Activated T-cell treated with anti-CD3 and anti-CD28 coated beads, Interleukin-2, amount 50 U/mL, for 4 hours (primary cell): ENCODE measurements at regions not wholly inside any gene's neighbourhood (a gene's known extent, or its start where the extent isn't known, plus 50 kb on each side); places are given as distances from the start of the nearest gene placed in this dataset.

ENCODE experiments used
- ATAC-seq, 2 donors: fragments of 200-7000 bp; cut with Tn5 transposase; one replicate each; pipeline ENCODE4 v1.10.0; 2021
- DNase-seq: peaks from one replicate; pipeline ENCODE4 v3.0.0-alpha.2; 2020
- H3K27me3 Mint-ChIP-seq: one replicate; pipeline ENCODE4 v1.8.0; 2021; ENCODE audit warnings: low read depth, mixed read lengths
- H3K36me3 Mint-ChIP-seq: one replicate; pipeline ENCODE4 v1.8.0; 2022; ENCODE audit warnings: mixed read lengths; ENCODE audit not compliant: insufficient read depth
- H3K4me1 Mint-ChIP-seq: one replicate; pipeline ENCODE4 v1.8.0; 2021; ENCODE audit warnings: low read depth, mixed read lengths
- H3K4me3 Mint-ChIP-seq: one replicate; pipeline ENCODE4 v1.8.0; 2021; ENCODE audit warnings: mild to moderate bottlenecking, moderate library complexity, mixed read lengths
- H3K9me3 Mint-ChIP-seq: one replicate; pipeline ENCODE4 v1.8.0; 2021; ENCODE audit warnings: mixed read lengths

DNA sequence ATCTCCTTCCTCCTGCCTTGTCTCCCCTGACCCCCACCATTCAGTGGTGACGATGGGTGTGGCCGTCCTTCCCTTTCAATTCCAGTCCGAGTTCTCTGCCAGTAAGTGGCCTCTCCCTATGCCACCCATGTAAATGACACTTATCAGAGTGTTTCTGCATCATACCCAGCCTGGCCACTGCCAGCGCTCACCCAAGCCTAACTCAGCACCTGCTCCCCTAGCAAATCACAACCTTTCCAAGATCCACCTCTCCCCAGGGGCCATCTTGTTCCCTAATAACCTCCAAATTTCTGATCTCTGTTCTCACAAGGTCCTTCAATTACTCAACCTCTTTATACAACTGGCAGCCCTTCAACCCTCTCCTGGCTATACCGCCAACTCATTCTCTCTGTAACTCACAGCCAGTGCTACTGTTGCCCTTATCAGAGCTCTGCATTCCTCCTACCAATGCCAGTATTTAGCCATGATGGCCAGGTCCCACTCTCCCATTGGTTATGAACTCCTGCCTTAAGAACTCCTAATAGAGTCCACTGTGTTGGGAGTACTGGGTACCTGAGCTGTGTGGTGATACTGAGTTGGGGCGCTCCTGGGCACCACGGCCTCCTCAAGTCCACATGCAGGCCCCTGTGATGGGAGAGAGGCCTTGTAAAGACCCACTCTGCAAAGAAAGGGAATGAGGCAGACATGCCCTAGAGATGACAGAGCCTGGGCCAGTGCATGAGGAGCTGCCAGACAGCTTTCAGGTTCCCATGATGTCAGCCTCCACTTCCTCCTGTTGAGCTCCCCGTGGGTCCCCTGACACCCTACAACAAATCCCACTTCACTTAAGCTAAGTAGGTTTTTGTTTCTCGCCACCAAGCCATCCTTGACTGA is 187.4 kb upstream of the RREB1 start:
- peaks cover 9% of the 10 kb centered on the region for H3K4me1 Mint-ChIP-seq
- H3K36me3 Mint-ChIP-seq: no peaks in the 10 kb centered on the region
- H3K9me3 Mint-ChIP-seq: no peaks in the 10 kb centered on the region
- no peak overlapping the region for H3K4me3 Mint-ChIP-seq
- ATAC-seq (no peak), DNase-seq (no peak)
- peaks cover 10% of the 10 kb centered on the region for H3K27me3 Mint-ChIP-seq

DNA sequence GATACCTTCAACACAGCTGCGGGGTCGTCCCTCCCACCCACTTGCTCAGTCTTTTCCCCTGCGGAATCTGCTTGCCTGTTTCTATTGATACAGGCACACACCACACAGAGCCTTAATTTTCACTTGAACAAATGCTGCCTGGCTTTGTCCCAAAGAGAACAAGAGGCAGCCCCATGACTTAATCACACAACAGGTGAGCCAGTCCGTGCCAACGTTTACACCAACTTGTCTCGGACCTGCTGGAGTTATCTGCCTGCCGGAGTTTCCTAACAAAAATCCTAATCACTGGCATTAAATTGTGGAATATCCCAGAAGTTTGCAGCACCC is 186.8 kb upstream of the RREB1 start:
- ATAC-seq (no peak), DNase-seq (no peak)
- Mint-ChIP-seq H3K9me3 (no peaks in the 10 kb centered on the region), H3K36me3 (no peaks in the 10 kb centered on the region), H3K4me1 (peaks cover 8% of the 10 kb centered on the region), H3K4me3 (no peak overlapping the region), H3K27me3 (peaks cover 10% of the 10 kb centered on the region)

DNA sequence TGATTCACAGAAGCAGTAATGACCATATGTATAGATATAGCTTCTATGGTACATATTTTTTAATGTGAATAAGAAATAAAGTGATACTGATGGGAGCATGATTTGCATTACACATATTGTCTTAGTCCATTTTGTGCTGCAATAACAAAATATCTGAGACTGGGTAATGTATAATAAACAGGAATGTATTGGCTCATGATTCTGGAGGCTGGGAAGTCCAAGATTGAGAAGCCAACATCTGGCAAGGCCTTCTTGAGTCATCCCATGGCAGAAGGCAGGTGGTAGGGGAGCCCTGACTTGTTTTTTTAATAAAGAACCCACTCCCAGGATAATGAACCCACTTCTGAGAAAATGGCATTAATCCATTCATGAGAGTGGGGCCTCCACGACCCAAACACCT is 185.6 kb upstream of the RREB1 start:
- no peaks in the 10 kb centered on the region for H3K36me3 Mint-ChIP-seq
- no peaks in the 10 kb centered on the region for H3K9me3 Mint-ChIP-seq
- DNase-seq (no peak), ATAC-seq (no peak)
- no peak overlapping the region for H3K4me3 Mint-ChIP-seq
- peaks cover 15% of the 10 kb centered on the region for H3K27me3 Mint-ChIP-seq
- H3K4me1 Mint-ChIP-seq: peaks cover 2% of the 10 kb centered on the region

DNA sequence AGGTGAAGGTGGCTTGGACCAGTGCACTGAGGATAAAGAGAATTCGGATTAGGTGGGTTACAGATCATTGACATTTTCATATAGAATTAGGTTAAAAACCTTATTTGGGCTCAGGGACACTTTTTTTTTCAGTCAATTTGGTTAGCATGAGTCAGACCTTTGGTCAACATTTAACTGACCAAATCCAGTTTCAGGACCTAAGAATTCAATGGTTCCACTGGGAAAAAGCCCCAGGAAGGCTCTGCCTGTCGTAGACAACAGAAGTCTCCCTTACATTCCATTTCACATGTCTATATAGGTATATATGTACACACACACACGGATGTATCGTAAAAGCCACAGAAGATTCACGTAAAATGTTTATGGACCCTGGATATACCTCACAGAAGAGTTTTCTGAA is 184.2 kb upstream of the RREB1 start:
- ATAC-seq (no peak), DNase-seq (no peak)
- Mint-ChIP-seq H3K36me3 (no peaks in the 10 kb centered on the region), H3K9me3 (no peaks in the 10 kb centered on the region), H3K4me3 (no peak overlapping the region), H3K27me3 (peaks cover 23% of the 10 kb centered on the region), H3K4me1 (peaks cover 1% of the 10 kb centered on the region)

DNA sequence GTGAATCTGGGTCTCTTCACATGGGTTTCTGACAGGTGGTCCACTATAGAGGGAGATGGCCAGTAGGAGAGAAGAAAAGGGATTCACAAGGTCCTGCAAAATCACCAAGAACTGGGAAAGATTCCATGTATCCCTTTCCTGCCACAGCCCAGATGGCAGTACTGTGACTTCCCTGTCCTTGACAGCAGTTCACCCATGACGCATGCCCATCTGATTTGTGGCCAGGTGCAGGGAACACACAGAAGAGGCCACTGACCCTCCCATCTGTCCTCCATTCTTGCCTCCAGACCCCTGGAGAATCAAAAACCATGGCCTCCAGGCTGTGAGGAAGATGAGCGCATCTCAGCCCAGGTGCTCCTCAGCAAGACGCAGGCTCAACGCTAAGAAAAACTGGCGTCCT is 183.1 kb upstream of the RREB1 start:
- Mint-ChIP-seq H3K4me3 (no peak overlapping the region), H3K9me3 (no peaks in the 10 kb centered on the region), H3K36me3 (no peaks in the 10 kb centered on the region), H3K4me1 (no peaks in the 10 kb centered on the region), H3K27me3 (peaks cover 27% of the 10 kb centered on the region)
- DNase-seq (no peak), ATAC-seq (no peak)

DNA sequence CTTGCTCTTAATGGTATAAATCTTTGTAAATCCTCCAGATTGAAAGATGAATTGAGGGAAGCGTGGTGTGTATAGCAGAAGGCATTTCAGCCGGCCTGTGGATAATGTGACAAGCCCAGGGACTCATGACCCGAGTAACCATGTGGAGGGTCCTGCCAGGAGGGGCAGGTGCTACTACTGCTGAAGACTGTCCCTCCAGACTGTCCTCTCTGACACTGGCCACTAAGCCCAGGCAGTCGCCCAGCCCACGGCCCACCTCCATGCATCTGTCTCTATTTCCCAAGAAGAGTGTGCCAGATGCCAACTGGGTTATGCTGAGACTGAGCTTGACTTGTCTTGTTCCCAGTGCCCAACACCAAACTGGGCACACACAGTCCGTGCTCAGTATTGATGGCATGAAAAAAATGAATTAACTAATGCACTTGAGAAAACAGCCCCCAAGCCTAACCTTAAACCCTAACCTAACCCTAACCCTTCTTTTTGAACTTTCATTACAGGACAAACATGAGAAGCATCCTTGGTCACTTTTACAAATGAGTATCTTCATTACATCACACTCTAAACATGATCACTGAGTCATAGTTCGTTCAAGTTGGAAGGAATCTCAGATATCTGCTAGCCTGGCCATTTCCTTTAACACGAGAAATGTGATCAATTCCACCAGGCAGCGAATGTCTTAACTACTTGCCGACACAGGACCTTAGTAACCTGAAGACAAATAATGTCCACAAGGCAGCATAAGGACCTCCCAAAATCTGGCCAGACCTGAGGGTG is 182.2 kb upstream of the RREB1 start:
- DNase-seq (no peak), ATAC-seq (no peak)
- H3K4me3 Mint-ChIP-seq: no peak overlapping the region
- no peaks in the 10 kb centered on the region for H3K4me1 Mint-ChIP-seq
- peaks cover 22% of the 10 kb centered on the region for H3K27me3 Mint-ChIP-seq
- H3K9me3 Mint-ChIP-seq: no peaks in the 10 kb centered on the region
- no peaks in the 10 kb centered on the region for H3K36me3 Mint-ChIP-seq

DNA sequence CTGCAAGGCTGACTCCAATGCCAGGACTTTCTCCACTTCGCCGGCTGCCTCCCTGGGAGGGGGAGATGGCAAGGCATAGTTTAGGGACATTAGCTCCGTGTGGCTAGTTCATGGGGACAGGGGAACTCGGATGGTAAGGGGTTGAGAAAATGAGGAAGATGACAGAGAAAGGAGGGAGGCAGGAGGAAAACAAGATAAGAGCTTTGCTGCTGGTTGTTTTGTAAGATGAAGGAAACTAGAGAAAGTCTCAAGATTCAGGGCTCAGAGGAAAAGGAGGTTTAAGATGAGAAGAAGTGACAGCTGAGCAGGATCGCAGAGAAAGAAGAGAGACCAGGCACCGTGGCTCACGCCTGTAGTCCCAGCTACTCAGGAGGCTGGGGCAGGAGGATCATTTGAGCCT is 180.9 kb upstream of the RREB1 start:
- Mint-ChIP-seq H3K4me1 (no peaks in the 10 kb centered on the region), H3K4me3 (no peak overlapping the region), H3K36me3 (no peaks in the 10 kb centered on the region), H3K27me3 (peaks cover 18% of the 10 kb centered on the region), H3K9me3 (no peaks in the 10 kb centered on the region)
- ATAC-seq (no peak), DNase-seq (no peak)

DNA sequence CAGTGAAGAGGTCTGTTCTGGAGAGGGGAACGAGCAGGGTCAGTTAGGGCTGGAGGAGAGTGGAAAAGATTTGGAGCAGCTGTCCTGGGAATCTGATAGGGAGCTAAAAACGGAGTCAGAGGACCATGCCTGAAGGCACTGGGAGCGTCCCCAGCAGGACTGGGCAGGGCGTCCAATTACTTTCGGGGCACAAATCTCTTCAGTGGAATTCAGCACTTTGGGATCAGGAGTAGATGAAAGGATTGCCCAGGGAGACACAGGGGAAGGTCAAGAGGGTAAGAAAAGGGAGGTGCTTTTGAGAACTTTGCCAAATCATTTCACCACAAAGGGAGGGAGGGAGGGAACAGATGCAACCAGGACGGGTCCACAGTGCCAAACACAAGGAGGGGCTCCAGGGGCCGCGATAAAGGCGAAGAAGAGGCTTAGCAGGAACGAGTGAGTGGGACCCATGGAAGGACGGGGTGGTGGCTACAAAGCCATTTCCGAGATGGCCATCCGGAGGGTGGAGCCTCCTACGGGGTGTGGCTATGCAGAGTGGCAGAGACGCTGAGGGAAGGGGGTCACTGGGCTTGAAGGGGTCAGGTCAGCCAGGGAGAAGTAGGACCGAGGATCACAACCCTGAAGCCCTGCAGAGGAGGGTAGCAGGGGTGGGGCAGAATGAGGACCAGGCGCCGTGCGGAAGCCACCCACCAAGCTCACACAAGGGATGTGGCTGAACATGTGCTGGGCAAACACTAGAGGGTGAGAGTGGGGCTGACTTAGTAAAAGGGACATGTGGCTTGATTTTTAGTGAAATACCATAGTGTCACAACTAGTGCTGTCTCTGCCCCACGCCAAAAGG is 180.0 kb upstream of the RREB1 start:
- no peaks in the 10 kb centered on the region for H3K4me1 Mint-ChIP-seq
- DNase-seq: no peak
- no peak overlapping the region for H3K4me3 Mint-ChIP-seq
- ATAC-seq: peak in 1 of 2 donors; percentile 43
- no peaks in the 10 kb centered on the region for H3K9me3 Mint-ChIP-seq
- H3K36me3 Mint-ChIP-seq: no peaks in the 10 kb centered on the region
- peaks cover 18% of the 10 kb centered on the region for H3K27me3 Mint-ChIP-seq

DNA sequence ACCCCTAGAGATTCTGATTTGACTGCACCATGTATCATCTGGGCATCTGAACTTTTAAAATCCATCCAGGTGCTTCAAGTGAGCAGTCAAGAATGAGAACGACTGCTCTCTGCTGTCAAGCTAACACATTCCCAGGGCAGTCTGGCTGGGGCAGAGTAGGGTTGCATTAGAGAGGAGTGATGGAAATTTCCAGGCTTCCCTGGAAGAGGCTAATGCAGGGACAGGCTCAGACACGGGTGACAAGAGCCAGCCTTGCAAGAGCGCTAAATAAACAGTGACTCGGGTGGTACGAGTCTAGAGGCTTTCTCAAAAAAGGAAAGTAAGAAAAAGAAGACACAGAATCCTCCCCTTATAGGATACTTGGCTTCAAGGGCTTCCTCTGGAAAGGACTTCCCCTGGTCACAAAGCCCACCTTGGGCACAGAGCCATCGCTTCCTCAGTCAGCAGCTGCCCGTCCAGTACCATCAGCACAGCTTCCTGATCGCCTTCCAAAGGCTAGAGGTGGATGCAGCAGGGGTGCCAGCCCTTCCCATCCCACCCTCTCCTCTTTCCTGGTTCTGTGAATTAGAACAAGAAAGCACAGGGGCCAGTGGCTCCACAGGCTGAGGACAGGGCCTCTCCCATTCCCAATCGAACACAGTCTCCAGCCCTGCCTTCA is 177.4 kb upstream of the RREB1 start:
- H3K4me1 Mint-ChIP-seq: no peaks in the 10 kb centered on the region
- H3K4me3 Mint-ChIP-seq: no peak overlapping the region
- H3K36me3 Mint-ChIP-seq: no peaks in the 10 kb centered on the region
- peaks cover 18% of the 10 kb centered on the region for H3K27me3 Mint-ChIP-seq
- no peak for ATAC-seq
- DNase-seq: no peak
- H3K9me3 Mint-ChIP-seq: no peaks in the 10 kb centered on the region

DNA sequence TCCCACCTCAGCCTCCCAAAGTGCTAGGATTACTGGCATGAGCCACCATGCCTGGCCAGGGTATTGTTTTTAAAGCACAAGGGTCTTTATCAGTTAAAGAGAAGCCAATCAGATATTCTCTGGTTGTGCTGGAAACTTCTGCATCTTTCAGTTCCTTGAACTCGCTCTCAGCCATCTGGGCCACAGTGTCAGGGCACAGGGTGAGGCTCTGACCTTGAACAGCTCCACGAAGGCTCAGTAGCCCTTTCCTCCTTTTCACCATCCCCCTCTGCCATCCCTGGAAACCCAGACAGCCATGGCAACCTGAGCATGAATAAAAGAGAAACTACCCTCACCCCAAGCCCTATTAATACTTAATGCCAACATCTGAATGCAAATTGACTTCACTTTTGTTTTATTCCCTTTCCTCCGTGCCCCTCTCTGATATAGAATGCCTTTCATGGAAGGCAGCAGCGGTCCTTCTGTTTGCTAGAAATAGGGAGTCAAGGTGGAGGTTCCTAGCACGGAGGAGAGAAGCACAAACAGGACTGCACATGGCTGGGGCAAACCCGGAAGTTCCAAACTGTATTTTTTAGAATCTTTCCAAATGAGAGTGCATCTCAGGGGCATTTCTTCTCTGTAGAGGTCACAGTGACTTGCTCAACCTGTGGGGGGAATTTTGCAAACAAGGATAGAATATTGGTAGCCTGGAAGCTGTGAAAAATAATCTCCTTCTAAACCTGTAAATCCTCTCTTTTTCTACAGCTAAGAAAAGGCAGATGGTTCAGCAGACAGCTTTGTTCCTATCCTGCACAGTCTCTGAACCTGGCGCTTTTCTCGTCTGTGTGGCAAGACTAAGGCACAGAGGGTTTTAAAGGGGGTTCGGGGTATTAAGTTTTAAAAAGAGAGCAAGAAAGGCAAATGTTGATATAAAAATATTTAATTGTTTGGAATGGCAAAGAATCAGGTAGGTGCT is 176.4 kb upstream of the RREB1 start:
- H3K27me3 Mint-ChIP-seq: peaks cover 18% of the 10 kb centered on the region
- H3K9me3 Mint-ChIP-seq: no peaks in the 10 kb centered on the region
- no peak overlapping the region for H3K4me3 Mint-ChIP-seq
- DNase-seq (no peak), ATAC-seq (no peak)
- H3K4me1 Mint-ChIP-seq: no peaks in the 10 kb centered on the region
- no peaks in the 10 kb centered on the region for H3K36me3 Mint-ChIP-seq

DNA sequence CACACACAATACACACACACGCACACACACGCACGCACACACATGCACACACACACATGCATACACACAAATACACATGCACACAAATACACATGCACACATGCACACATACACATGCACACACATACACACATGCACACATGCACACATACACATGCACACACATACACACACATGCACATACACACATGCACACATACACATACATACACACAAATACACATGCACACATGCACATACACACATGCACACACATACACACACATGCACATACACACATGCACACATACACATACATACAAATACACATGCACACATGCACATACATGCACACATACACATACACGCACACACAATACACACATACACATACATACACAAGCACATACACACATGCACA is 175.4 kb upstream of the RREB1 start:
- H3K36me3 Mint-ChIP-seq: no peaks in the 10 kb centered on the region
- H3K4me1 Mint-ChIP-seq: no peaks in the 10 kb centered on the region
- peaks cover 15% of the 10 kb centered on the region for H3K27me3 Mint-ChIP-seq
- DNase-seq (no peak), ATAC-seq (no peak)
- no peak overlapping the region for H3K4me3 Mint-ChIP-seq
- no peaks in the 10 kb centered on the region for H3K9me3 Mint-ChIP-seq

DNA sequence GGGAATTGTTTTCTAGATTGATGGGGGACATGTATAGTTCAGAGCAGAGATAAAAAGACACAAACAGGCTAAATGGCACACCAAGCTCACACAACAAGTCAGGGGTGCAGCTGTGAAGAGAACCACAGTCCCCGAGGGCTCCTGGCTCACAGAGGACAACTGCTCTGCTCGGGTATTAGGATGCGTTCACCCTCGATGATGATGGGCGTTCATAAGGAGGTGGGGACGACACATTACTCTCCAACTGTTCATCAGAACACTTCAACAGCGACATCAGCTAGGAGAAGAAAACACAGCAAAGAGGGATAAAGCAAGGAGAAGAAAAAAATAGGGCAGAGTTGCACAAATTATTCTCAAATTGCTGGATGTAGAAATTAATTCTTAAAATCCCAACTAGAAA is 174.8 kb upstream of the RREB1 start:
- DNase-seq: no peak
- Mint-ChIP-seq H3K36me3 (no peaks in the 10 kb centered on the region), H3K4me3 (no peak overlapping the region), H3K4me1 (no peaks in the 10 kb centered on the region), H3K9me3 (no peaks in the 10 kb centered on the region), H3K27me3 (peaks cover 11% of the 10 kb centered on the region)
- ATAC-seq: no peak
